HG03558 (cell line): ENCODE measurements at regions not wholly inside any gene's neighbourhood (a gene's known extent, or its start where the extent isn't known, plus 50 kb on each side); places are given as distances from the start of the nearest gene placed in this dataset.
"Not testable (repeated sequence)": the region's sequence is repeated elsewhere in the genome, so short reads cannot be mapped to it uniquely, and the experiment has no call there.

Experiments
- ATAC-seq: cut with Tn5 transposase; IDR thresholded peaks from one replicate; pipeline ENCODE4 v1.9.1; 2021; ENCODE audit warnings: moderate number of reproducible peaks; ENCODE audit not compliant: unreplicated experiment; ENCODE audit errors: extremely low read depth

- no peak for ATAC-seq
Observed at GRCh38 chr17:63071797-63072196, 105.8 kb downstream of the TANC2 start.

DNA sequence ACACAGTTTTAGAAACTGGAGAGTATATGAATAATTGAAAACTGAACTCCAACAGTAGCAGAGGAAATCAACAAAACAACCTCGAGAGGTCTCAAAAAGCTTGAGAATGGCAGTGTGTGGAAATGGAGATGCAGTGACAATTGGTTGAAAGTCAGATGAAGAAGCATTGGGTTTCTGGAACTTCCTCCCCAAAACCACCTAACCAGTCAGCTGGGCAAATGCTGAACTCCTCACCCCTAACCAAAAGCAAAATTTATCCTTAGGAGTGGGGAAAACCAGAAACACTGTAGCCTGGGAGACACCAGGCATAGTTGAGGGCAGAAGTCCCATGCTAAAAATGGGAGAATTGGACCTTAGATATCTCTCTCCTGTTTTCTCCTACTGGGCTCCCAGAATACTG lies 109.9 kb downstream of the TANC2 start:
- no peak for ATAC-seq

- no peak for ATAC-seq
Observed at GRCh38 chr17:63078707-63079106, 112.7 kb downstream of the TANC2 start.

DNA sequence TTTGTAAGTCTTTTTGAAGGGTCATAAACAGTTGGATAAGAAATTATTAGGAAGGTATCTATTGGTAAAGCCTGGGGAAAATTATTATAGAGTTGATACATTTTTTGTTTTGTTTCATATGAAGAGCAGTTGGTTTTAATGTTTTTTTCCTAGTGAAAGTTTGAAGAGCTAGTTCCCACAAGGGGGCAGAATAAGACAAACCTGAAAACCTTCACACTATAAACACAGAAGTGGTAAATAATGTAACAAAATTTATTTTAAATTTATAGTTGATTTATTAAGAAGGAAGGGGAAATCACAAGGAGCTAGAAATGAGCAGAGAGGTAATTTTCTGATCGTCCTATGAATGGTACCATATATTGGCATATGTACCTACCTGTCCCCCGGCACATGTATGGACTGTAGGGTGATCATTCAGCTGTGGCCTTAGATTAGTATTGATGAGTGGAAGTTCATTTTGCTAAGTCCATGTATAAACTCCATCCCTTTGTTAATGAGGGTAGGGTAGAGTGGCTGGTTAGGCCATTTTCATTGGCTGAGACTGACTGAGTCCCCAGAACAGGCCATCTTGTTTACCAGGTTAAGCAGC lies 116.3 kb downstream of the TANC2 start:
- ATAC-seq: no peak

DNA sequence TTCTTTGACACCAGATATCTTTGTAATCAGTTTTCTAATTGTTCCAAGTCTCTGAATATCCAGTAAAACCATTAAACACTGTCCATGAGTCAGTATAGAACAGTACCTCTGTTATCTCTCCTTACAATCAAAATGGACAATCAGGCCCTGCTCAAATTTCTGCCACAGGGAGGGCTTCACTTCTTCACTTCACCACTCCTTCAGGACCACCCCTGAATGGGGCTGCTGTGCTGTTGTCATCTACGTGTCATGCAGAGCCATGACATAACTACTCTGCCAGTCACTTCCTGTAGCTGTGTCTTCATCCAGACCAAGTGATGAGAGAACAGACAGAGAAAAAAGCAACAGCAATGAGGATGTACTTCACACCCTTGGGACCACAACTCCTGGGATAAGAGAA lies 116.9 kb downstream of the TANC2 start:
- ATAC-seq: no peak

DNA sequence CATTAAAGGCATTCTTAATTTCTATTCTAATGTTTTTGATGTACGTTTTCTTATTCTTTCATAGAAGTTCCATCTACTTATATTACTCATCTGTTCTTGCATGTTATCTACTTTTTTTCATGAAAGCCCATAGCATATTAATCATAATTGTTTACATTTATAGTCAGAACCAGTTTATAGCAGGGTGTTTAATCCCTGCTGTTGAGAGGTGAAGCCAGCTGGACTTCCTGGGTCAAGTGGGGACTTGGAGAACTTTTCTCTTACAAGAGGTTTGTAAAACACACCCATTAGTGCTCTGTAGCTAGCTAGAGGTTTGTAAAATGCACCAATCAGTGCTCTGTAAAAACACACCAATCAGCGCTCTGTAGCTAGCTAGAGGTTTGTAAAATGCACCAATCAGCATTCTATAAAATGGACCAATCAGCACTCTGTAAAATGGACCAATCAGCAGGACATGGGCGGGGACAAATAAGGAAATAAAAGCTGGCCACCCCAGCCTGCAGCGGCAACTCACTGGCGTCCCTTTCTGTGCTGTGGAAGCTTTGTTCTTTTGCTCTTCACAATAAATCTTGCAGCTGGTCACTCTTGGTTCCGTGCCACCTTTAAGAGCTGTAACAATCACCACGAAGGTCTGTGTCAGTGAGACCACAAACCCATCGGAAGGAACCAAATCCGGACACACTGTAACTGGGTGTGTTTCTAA lies 120.6 kb downstream of the TANC2 start:
- no peak for ATAC-seq

GRCh38 chr17:63090358-63091114 lies 124.5 kb downstream of the TANC2 start:
- not testable (repeated sequence) for ATAC-seq

- ATAC-seq: not testable (repeated sequence)
Observed at GRCh38 chr17:63091909-63092308, 125.9 kb downstream of the TANC2 start.

DNA sequence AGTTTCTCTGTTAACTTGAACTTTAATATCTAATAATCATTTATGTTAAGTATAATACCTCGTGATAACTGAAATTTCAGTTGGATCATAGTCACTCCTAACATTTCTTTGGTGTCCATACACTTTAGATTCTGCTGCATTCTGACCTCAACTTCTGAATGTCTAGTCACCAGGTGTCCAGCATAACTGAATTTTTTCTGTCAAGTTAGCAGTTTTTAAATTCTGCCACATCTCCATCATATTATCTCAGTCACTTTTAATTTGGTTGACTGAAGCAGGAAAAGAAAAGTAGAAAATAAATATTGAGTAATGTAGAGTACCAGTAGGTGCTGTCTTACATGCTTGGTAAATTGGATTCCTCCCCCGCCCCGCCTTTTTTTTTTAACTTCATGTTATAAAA lies 128.6 kb downstream of the TANC2 start:
- ATAC-seq: no peak

GRCh38 chr17:63095459-63095858 lies 129.4 kb downstream of the TANC2 start:
- ATAC-seq: no peak

GRCh38 chr17:63095879-63096278 lies 129.8 kb downstream of the TANC2 start:
- ATAC-seq: no peak

DNA sequence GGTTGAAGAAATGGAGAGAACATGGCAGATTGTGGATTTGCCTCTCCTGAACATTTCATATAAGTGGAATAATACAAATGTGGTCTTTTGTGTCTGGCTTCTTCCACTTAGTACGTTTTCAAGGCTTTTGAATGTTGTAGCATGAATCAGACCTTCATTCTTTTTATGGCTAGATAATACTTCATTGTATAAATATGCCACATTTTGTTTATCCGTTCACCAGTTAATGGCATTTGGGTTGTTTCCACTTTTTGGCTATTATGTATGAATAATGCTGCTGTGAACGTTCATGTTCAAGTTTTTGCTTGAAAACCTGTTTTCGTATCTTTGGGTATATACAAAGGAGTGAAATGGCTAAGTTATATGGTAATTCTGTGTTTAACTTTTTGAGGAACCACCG lies 130.4 kb downstream of the TANC2 start:
- ATAC-seq: no peak

GRCh38 chr17:63099425-63099824 lies 133.4 kb downstream of the TANC2 start:
- no peak for ATAC-seq

GRCh38 chr17:63102034-63102433 lies 136.0 kb downstream of the TANC2 start:
- ATAC-seq: no peak

- ATAC-seq: no peak
Observed at GRCh38 chr17:63106050-63106449, 140.0 kb downstream of the TANC2 start.

- ATAC-seq: no peak
Observed at GRCh38 chr17:63109661-63110060, 143.6 kb downstream of the TANC2 start.

DNA sequence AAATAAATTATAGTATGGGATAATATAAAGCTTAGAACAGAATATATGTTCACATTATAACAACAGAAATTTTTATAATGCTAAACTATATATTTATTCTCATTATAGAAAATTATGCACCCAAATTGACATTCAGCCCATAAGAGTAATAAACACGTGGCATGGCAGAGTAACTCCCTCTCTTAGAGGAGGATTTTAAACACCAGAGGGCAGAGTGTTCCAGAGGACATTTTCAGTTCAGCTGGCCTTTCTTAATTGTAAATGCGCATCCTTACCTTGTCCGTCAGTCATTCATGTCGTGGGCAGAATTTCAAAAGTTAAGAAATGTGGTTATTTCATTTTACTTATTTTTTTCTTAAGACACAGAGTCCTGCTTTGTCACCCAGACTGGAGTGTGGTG lies 147.1 kb downstream of the TANC2 start:
- ATAC-seq: no peak

DNA sequence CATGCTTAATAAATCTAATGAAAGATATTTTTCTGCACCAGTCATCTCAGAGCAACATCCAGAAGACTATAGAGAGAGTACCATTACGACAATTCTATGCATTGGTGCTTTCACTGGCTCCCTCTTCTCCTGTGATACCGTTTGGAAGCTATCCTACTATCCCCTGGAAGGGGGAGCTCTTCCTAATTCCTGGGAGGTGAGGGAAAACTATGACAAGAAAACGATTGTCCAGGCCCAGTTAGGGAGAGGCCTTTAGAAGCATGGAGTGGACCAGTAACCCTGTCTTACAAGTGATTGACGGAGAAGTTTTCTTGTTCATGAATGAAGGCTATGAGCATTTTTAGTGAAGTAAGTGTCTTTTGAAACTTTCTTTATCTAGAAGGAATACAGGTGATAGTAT lies 150.2 kb downstream of the TANC2 start:
- ATAC-seq: no peak

GRCh38 chr17:63116967-63117830 lies 151.2 kb downstream of the TANC2 start:
- ATAC-seq: no peak

DNA sequence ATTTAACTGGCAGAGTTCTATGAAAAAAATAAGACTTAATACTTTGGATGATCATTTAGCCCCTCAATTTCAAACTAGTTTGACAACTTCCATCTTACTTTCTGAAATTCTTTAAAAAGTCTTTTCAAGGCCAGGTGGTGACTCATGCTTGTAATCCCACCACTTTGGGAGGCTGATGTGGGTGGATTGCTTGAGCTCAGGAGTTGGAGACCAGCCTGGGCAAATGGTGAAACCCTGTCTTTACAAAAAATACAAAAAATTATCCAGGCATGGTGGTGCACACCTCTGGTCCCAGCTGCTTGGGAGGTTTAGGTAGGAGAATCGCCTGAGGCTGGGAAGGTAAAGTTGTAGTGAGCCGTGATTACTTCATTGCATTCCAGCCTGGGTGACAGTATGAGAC lies 154.4 kb downstream of the TANC2 start:
- no peak for ATAC-seq

GRCh38 chr17:63124536-63124935 lies 158.5 kb downstream of the TANC2 start:
- no peak for ATAC-seq
